Tibial nerve (tissue), 3 donors: ENCODE measurements at regions not wholly inside any gene's neighbourhood (a gene's known extent, or its start where the extent isn't known, plus 50 kb on each side); places are given as distances from the start of the nearest gene placed in this dataset.

Source experiments
- CTCF ChIP-seq, 5 experiments: fragments of 200-600 bp in 3 of 5; fragments of 450-650 bp in 2 of 5; sonication (generic) in 3 of 5; IDR thresholded peaks; one replicate each; pipeline ENCODE4 v1.5.1; 2016 to 2019; ENCODE audit warnings: antibody characterized with exemption in 5 of 5, mild to moderate bottlenecking in 3 of 5, moderate library complexity in 2 of 5
- POLR2A ChIP-seq, 2 donors: fragments of 450-650 bp; IDR thresholded peaks; one replicate each; pipeline ENCODE4 v1.6.1; 2017; ENCODE audit warnings: antibody characterized with exemption in 2 of 2, mild to moderate bottlenecking in 2 of 2, moderate library complexity in 2 of 2

- TF ChIP-seq POLR2A (IDR thresholded peaks at IDR 0.05), result no peak
- TF ChIP-seq CTCF (IDR thresholded peaks at IDR 0.05), result no peak
Measured at GRCh38 chr14:83269583-83269982, 1735.9 kb upstream of the SEL1L start.
